Dendritic cell treated with granulocyte-macrophage colony-stimulating factor and Interleukin-4, amounts not matched to agents 40 ng/mL and 50 ng/mL, for 4 days (primary cell): ENCODE measurements at regions not wholly inside any gene's neighbourhood (a gene's known extent, or its start where the extent isn't known, plus 50 kb on each side); places are given as distances from the start of the nearest gene placed in this dataset.

ENCODE experiments used
- H3K27ac Mint-ChIP-seq: one replicate; pipeline ENCODE4 v1.8.0; 2022; ENCODE audit warnings: mild to moderate bottlenecking, mixed read lengths
- H3K27me3 Mint-ChIP-seq: one replicate; pipeline ENCODE4 v1.8.0; 2022; ENCODE audit warnings: mild to moderate bottlenecking, mixed read lengths
- H3K36me3 Mint-ChIP-seq: one replicate; pipeline ENCODE4 v1.8.0; 2022; ENCODE audit warnings: low read depth, mixed read lengths
- H3K4me1 Mint-ChIP-seq: one replicate; pipeline ENCODE4 v1.8.0; 2022; ENCODE audit warnings: low read depth, mixed read lengths
- H3K4me3 Mint-ChIP-seq: one replicate; pipeline ENCODE4 v1.8.0; 2022; ENCODE audit warnings: mild to moderate bottlenecking, moderate library complexity, mixed read lengths
- H3K9me3 Mint-ChIP-seq: one replicate; pipeline ENCODE4 v1.8.0; 2022; ENCODE audit warnings: mixed read lengths
- intact Hi-C: fragments of 100-400 bp; cut with micrococcal nuclease; formaldehyde crosslinking; loops from one replicate; pipeline ENCODE4 v1.15.0; 2022

DNA sequence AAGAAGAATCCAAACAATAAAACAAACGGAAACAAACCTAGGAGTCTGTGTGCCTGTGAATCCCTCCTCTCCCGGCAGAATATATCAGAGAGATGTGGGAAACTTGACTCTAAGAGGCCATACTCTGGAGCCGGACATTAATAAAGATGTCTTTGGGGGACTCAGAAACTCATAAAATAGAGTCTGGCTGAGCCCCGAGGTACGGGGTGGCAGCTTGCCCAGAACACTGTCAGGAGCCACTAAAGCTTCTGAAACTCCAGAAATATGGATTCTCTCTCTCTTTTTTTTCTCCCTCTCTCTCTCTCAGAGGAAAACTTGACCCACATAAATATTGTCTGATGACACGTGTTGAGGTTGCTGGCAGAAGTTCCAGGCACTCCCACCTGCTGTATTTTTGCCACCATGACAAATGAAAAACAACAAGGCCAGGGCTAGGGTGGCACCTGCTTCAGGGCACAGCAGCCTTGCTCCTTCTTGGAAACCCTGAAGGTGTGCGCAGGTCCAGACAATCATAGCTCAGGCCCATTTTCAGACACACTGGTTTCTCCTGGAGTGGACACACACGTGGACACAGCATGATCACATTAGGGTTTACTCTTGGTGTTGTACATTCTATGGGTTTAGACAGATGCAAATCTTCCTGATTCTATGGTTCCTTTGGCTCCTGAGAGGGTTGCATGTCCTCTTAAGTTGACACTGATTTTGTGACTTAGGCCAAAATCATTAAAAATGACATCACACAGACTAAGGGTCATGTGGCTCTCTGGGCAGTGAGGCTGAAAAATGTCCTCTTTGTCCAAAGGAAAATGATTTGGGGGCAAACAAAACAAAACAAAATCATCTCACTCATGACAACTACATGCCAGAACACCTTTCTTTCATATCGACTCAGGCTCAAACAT lies 282.6 kb upstream of the IRX3 start:
- no peak overlapping the region for H3K27ac Mint-ChIP-seq
- no peaks in the 10 kb centered on the region for H3K36me3 Mint-ChIP-seq
- H3K4me1 Mint-ChIP-seq, result no peaks in the 10 kb centered on the region
- H3K27me3 Mint-ChIP-seq, result no peaks in the 10 kb centered on the region
- intact Hi-C loops, result no loop called here
- no peaks in the 10 kb centered on the region for H3K9me3 Mint-ChIP-seq
- H3K4me3 Mint-ChIP-seq, result no peak overlapping the region

DNA sequence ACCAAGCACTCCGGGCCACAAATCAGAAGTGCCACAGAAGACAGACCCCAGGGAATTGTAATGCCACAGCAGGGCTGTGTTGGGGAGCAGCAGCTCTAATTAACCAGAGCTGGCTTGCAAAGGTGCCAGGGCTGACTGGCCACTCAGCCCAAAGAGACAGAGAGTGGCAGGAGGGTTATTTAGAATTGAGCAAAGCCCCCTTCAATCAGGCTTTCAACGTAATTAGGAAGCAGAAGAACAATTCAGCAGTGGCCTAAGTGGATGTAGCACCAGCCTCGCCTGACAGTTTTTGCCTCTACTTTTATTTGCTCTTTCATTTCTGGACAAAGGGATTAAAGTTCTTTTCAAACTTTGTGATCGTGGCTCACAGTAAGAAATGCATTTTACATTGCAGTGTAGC lies 278.3 kb upstream of the IRX3 start:
- no peaks in the 10 kb centered on the region for H3K9me3 Mint-ChIP-seq
- H3K27me3 Mint-ChIP-seq, result no peaks in the 10 kb centered on the region
- no peak overlapping the region for H3K4me3 Mint-ChIP-seq
- no peak overlapping the region for H3K27ac Mint-ChIP-seq
- intact Hi-C loops, result no loop called here
- no peaks in the 10 kb centered on the region for H3K4me1 Mint-ChIP-seq
- no peaks in the 10 kb centered on the region for H3K36me3 Mint-ChIP-seq

DNA sequence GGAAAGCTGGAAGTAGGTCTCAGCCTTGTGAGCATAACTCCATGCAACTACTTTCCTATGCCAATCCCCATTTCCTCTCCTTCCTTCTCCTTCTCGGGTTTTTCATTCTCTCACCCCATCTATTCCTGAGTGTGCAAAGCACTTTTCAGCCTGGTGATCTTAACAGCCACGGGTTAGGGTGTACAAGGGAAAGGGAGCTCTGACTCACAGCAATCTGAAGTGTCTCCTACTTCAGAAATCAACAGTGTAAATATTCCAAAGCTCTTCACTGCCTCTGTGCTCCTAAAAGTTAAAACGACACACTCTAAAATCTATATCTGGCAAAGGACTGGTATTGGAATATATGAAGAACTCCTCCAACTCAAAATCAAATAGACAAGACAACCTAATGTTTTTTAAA lies 268.0 kb upstream of the IRX3 start:
- H3K27me3 Mint-ChIP-seq, result peaks cover 2% of the 10 kb centered on the region

DNA sequence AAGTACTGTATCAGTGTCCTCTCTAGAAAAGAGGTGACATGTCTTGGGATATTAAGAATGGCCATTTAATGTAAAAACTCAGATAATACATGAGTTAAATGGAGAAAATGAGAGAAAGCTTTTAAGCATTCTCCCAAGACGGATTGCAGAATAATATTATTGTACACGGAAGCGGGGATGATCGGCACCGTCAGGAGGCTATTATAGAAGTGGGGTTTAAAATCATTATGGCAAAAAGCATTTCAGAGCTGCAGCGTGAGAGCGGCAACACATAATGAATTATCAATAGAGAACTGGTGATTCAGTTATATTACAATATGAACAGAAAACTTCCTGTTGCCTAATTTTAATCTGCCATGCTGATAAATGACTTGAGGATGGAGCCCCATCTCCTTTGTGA lies 261.7 kb upstream of the IRX3 start:
- H3K27me3 Mint-ChIP-seq, result peaks cover 3% of the 10 kb centered on the region
- no peaks in the 10 kb centered on the region for H3K4me1 Mint-ChIP-seq
- no peak overlapping the region for H3K4me3 Mint-ChIP-seq
- no peaks in the 10 kb centered on the region for H3K9me3 Mint-ChIP-seq
- intact Hi-C loops, result no loop called here
- H3K36me3 Mint-ChIP-seq, result no peaks in the 10 kb centered on the region
- no peak overlapping the region for H3K27ac Mint-ChIP-seq

More for the DNA sequence above, 268.0 kb upstream of the IRX3 start:
- H3K4me3 Mint-ChIP-seq, result no peak overlapping the region
- H3K36me3 Mint-ChIP-seq, result no peaks in the 10 kb centered on the region
- H3K27ac Mint-ChIP-seq, result no peak overlapping the region
- no peaks in the 10 kb centered on the region for H3K9me3 Mint-ChIP-seq
- H3K4me1 Mint-ChIP-seq, result no peaks in the 10 kb centered on the region
- intact Hi-C loops, result no loop called here

DNA sequence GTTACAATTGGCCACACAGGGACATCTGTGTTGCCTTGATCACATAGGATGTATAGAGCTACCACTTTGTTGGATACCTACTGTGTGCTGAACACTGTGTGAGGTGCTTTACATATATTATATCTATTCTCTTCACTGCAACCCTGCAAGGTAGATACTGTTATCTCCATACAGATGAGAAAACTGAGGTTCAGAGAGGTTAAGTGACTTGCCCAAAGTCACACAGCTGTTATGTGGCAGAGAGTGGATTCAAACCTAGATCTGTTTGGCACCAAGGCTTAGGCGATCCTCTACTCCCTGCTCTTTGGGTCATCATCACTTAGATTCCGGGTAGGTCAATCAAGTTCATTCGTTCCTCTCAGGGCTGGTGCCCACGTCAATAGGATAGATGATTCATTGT lies 260.5 kb upstream of the IRX3 start:
- Mint-ChIP-seq H3K36me3 (no peaks in the 10 kb centered on the region), H3K4me1 (no peaks in the 10 kb centered on the region), H3K4me3 (no peak overlapping the region), H3K27ac (no peak overlapping the region), H3K27me3 (peaks cover 3% of the 10 kb centered on the region), H3K9me3 (no peaks in the 10 kb centered on the region)
- intact Hi-C loops, result no loop called here

DNA sequence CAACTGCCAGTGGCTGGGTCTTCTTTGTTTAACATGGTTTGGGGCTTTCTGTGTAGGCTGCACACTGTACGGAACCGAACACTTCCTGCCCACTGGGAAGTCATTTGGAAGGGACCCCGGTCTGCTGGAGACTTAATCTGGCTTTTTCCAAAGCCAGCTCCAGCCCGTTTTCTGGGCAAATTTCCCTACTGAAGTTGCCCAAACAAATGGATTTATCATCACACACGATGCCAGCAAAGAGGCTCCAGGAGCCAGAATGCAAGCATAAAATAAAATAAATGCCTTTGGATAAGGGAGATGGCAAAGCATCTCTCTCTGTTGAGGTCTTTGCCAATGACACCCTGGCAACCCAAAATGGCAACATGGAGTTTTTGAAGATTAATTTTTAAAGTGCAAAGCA lies 259.9 kb upstream of the IRX3 start:
- H3K36me3 Mint-ChIP-seq, result no peaks in the 10 kb centered on the region
- no peak overlapping the region for H3K4me3 Mint-ChIP-seq
- no peaks in the 10 kb centered on the region for H3K4me1 Mint-ChIP-seq
- H3K27me3 Mint-ChIP-seq, result peaks cover 3% of the 10 kb centered on the region
- H3K9me3 Mint-ChIP-seq, result no peaks in the 10 kb centered on the region
- no peak overlapping the region for H3K27ac Mint-ChIP-seq
- intact Hi-C loops, result no loop called here

DNA sequence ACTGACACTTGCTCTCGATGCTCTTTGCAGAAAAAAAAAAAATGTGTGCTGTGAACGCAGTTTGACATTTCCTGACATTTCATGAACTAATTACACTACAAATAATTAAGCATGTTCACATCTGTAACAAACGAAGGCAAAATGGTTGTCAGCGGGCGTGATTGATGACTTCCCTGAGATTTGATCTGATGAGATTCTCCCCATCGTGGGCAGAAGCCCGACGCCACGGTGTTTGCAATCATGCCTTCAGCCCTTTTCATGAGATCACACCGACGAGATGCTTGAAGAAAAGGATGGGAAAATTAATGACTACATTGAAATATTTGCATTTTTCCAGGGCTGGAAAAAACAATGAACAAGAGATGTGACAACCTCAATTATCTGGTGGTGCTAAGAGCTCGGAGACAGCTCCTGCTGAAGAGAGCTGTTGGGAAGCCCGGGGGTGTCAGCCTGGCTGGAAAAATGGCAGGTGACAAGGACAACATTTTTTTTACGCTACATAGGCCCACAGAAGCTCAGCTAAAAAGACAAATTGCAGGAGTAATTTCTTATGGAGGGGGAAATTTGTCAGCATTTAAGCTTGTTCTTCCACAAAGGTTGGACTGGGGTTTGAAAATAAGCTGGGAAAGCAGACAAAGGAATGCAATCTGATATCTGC lies 259.4 kb upstream of the IRX3 start:
- intact Hi-C loops, result no loop called here
- H3K27ac Mint-ChIP-seq, result no peak overlapping the region

DNA sequence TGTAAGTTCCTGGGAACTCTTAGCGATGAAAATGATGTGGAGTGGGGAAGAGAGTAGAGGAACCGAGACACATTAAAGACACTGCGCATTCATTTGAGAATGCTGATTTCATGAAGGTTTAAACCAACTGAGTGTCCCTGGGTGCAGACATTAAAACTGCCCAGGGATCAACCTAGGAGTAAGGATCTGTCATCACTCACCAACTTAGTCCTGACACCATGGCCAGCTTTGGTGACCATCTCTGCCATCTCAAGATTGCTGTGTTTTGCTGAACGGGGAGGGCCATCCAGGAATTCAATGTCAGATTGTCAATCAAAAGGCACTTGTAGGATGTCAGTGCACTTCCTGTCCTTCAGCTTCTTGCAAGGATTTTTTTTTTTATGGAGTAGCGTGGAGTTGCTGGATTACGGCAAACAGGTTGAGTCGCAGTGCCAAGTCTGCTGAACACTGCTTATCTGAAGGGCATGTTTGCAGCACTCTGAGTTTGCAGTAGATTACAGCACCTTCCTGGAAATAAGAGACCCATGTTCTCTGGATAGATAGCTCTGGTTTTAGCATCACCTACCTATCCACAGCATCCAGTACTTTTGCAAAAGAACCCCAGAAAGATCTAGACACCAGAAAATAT lies 258.1 kb upstream of the IRX3 start:
- H3K27me3 Mint-ChIP-seq, result peaks cover 3% of the 10 kb centered on the region
- no peaks in the 10 kb centered on the region for H3K9me3 Mint-ChIP-seq
- no peak overlapping the region for H3K4me3 Mint-ChIP-seq
- intact Hi-C loops, result no loop called here
- H3K36me3 Mint-ChIP-seq, result no peaks in the 10 kb centered on the region
- H3K4me1 Mint-ChIP-seq, result no peaks in the 10 kb centered on the region
- no peak overlapping the region for H3K27ac Mint-ChIP-seq

More for the DNA sequence above, 259.4 kb upstream of the IRX3 start:
- H3K4me1 Mint-ChIP-seq, result no peaks in the 10 kb centered on the region
- H3K27me3 Mint-ChIP-seq, result peaks cover 3% of the 10 kb centered on the region
- H3K36me3 Mint-ChIP-seq, result no peaks in the 10 kb centered on the region
- no peaks in the 10 kb centered on the region for H3K9me3 Mint-ChIP-seq
- H3K4me3 Mint-ChIP-seq, result no peak overlapping the region

DNA sequence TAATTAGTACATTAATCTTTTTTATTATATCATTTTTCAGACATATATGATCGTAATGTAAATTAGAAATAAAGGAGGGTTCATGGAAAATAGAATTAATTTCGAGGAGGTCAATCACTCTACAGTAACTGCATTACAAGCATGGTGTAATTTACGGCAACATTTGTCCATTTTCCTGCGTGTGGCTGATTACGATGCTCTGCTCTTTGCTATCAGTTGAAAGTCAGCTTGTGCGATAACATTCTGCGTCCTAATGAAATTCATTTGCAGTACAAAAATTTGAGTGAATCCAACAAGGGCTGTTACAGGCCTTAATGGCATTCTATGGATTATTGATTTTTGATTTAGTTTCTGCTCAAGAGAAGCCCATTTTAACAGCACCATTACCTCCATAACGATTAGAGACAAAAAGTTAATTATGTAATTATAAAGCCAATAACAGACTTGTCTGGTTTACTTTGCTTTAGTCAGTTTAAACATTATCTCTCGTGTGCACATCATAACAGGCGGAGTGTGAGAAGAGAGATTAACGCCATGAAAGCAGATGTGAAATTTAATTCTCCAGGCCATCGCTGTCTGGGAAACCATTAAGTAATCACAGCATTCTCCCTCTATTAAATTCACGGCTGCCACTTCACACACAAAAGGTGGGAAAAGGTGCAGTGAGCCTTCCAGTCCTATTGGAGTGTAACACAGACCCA lies 256.4 kb upstream of the IRX3 start:
- Mint-ChIP-seq H3K27me3 (peaks cover 3% of the 10 kb centered on the region), H3K4me3 (no peak overlapping the region)
- intact Hi-C loops, result no loop called here

DNA sequence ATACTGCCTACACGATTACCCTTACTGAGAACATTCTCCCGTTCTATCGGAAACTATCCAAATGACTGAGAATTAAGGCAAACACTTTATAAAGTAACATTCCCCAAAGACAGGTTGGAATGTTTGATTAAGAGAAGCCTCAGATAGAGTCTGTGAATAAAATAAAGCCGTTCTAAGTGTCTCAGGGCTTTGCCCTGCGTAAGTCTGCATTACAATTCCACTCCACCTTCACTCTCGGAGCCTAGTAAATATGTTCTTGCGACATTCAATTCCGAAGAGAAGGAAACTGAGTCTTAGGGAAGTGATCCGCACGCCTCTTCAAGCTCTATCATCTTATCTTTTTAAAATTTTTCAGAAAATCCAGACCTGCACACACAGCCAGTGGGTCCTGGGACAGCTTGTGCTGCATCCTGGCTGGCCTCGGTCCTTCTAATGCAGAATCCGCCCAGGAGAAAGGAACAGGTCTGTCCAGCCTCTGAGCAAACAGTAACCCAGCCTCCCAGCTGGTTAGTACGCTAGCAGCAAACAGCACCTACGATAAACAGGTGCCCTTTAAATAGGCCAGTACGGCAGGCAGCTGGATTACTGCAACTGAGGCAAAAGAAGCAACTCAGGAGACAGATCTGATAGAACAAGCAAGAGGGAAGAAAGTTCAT lies 254.1 kb upstream of the IRX3 start:
- H3K9me3 Mint-ChIP-seq, result no peaks in the 10 kb centered on the region
- no peak overlapping the region for H3K27ac Mint-ChIP-seq
- H3K4me3 Mint-ChIP-seq, result no peak overlapping the region
- H3K27me3 Mint-ChIP-seq, result no peaks in the 10 kb centered on the region
- no peaks in the 10 kb centered on the region for H3K36me3 Mint-ChIP-seq
- no peaks in the 10 kb centered on the region for H3K4me1 Mint-ChIP-seq
- intact Hi-C loops, result no loop called here

More for the DNA sequence above, 256.4 kb upstream of the IRX3 start:
- Mint-ChIP-seq H3K36me3 (no peaks in the 10 kb centered on the region), H3K27ac (no peak overlapping the region), H3K9me3 (no peaks in the 10 kb centered on the region), H3K4me1 (no peaks in the 10 kb centered on the region)

DNA sequence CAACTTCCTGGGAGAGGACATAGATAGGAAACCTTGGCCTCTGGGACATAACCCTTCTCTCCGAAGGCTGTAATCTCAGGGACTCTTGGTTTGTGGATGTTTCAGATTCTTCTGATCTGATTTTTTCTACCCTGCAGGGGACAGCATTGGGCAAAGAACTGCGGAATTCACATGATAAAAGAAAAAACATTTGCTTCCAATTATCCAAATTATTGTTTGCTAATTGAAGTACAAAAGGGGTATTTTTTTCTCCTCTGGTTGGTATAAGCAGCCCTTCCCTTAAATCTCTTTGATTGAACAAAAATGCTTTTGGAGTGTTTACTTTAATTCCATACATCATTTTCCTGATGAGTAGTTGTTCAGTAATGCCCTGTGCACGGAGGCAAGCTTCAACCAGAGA lies 251.7 kb upstream of the IRX3 start:
- peaks cover 2% of the 10 kb centered on the region for H3K9me3 Mint-ChIP-seq
- intact Hi-C loops, result no loop called here
- H3K27me3 Mint-ChIP-seq, result no peaks in the 10 kb centered on the region
- no peaks in the 10 kb centered on the region for H3K36me3 Mint-ChIP-seq
- no peak overlapping the region for H3K4me3 Mint-ChIP-seq
- no peak overlapping the region for H3K27ac Mint-ChIP-seq
- H3K4me1 Mint-ChIP-seq, result no peaks in the 10 kb centered on the region

DNA sequence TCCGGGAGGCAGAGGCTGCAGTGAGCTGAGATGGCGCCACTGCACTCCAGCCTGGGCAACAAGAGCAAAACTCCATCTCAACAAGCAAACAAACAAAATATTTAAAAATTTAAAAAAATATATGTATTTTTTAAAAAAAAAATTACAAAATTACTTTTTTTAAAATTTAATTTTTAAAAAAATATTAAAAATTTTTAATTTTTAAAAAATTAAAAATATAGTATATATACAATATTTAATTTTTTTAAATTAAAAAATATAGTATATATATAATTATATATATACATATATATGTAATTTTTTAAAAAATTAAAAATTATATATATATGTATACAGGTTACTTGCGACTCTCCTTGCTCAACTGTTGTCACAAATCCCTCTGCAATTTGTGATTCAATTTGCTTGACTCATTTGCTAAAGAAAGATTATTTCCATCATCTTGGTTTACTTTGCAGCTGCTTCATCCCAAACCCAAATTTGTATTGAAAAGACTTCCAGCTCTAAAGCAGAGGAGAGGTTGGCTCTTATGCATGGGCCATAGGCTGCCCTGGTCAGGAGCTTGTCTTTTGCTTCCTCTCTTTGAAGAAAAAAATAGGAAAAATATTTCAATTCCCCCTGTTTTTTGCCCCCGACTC lies 247.4 kb upstream of the IRX3 start:
- intact Hi-C loops, result no loop called here
- H3K4me1 Mint-ChIP-seq, result no peaks in the 10 kb centered on the region
- H3K36me3 Mint-ChIP-seq, result no peaks in the 10 kb centered on the region
- peaks cover 3% of the 10 kb centered on the region for H3K27me3 Mint-ChIP-seq
- peaks cover 12% of the 10 kb centered on the region for H3K9me3 Mint-ChIP-seq
- H3K4me3 Mint-ChIP-seq, result no peak overlapping the region
- H3K27ac Mint-ChIP-seq, result no peak overlapping the region

DNA sequence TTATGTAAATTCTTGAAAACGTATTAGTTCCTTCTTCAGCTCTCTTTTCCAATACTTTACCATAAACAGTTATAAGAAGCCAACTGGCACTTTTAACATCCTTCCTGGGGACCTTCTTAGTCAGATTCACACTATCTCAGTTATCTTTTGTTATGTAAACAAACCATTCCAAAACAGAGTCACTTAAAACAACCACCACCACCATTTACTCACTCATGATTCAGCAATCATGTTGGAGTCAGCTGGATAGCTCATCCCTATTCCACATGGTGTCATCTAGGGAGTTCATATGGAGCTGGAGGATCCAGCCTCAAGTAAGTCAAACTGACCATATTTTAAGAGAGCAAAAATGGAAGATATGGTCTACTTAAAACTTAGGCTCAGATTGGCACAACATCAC lies 240.3 kb upstream of the IRX3 start:
- intact Hi-C loops, result no loop called here

More for the DNA sequence above, 240.3 kb upstream of the IRX3 start:
- no peak overlapping the region for H3K27ac Mint-ChIP-seq
- no peaks in the 10 kb centered on the region for H3K36me3 Mint-ChIP-seq
- no peak overlapping the region for H3K4me3 Mint-ChIP-seq
- H3K27me3 Mint-ChIP-seq, result peaks cover 3% of the 10 kb centered on the region
- peaks cover 36% of the 10 kb centered on the region for H3K9me3 Mint-ChIP-seq
- H3K4me1 Mint-ChIP-seq, result no peaks in the 10 kb centered on the region
